Effector memory CD8-positive, alpha-beta T cell (primary cell): ENCODE measurements at regions not wholly inside any gene's neighbourhood (a gene's known extent, or its start where the extent isn't known, plus 50 kb on each side); places are given as distances from the start of the nearest gene placed in this dataset.

ENCODE experiments used
- ATAC-seq: fragments of 150-1000 bp; cut with Tn5 transposase; replicated peaks from 2 replicates; pipeline ENCODE4 v1.10.0; 2021; ENCODE audit warnings: mild to moderate bottlenecking, moderate library complexity
- DNase-seq, 3 experiments: peaks; one replicate each; pipeline ENCODE4 v3.0.0; 2021
- H3K27ac Mint-ChIP-seq, 2 donors: one replicate each; pipeline ENCODE4 v1.8.0; 2022; ENCODE audit warnings: mild to moderate bottlenecking in 2 of 2, mixed read lengths in 2 of 2, moderate library complexity in 2 of 2
- H3K27me3 Mint-ChIP-seq, 2 donors: one replicate each; pipeline ENCODE4 v1.8.0; 2022; ENCODE audit warnings: mixed read lengths in 2 of 2
- H3K36me3 Mint-ChIP-seq: one replicate; pipeline ENCODE4 v1.8.0; 2022; ENCODE audit warnings: mild to moderate bottlenecking, moderate library complexity, mixed read lengths; ENCODE audit not compliant: insufficient read depth
- H3K4me1 Mint-ChIP-seq, 2 donors: one replicate each; pipeline ENCODE4 v1.8.0; 2022; ENCODE audit warnings: low read depth in 2 of 2, mixed read lengths in 2 of 2
- H3K4me3 Mint-ChIP-seq, 2 donors: one replicate each; pipeline ENCODE4 v1.8.0; 2022; ENCODE audit warnings: mild to moderate bottlenecking in 2 of 2, mixed read lengths in 2 of 2, moderate library complexity in 2 of 2
- H3K9me3 Mint-ChIP-seq, 2 donors: one replicate each; pipeline ENCODE4 v1.8.0; 2022; ENCODE audit warnings: mixed read lengths in 2 of 2

- Mint-ChIP-seq H3K36me3 (no peaks in the 10 kb centered on the region), H3K27ac (no peak overlapping the region), H3K4me1 (no peaks in the 10 kb centered on the region), H3K9me3 (peaks cover under 1 to 10% of the 10 kb centered on the region in 2 donors), H3K27me3 (peaks cover 0 to 1% of the 10 kb centered on the region in 2 donors), H3K4me3 (no peak overlapping the region)
- ATAC-seq (no peak), DNase-seq (no peak)
These were observed 158.4 kb upstream of the NEBL start for GRCh38 chr10:21055339-21056135.

GRCh38 chr10:21053953-21054690 lies 157.0 kb upstream of the NEBL start:
- no peaks in the 10 kb centered on the region for H3K36me3 Mint-ChIP-seq
- H3K9me3 Mint-ChIP-seq = peaks cover 4 to 10% of the 10 kb centered on the region in 2 donors
- no peak overlapping the region for H3K27ac Mint-ChIP-seq
- DNase-seq = no peak
- ATAC-seq = no peak
- H3K4me3 Mint-ChIP-seq = no peak overlapping the region
- H3K4me1 Mint-ChIP-seq = no peaks in the 10 kb centered on the region
- H3K27me3 Mint-ChIP-seq = peaks cover 0 to 5% of the 10 kb centered on the region in 2 donors

- no peak for ATAC-seq
- H3K27me3 Mint-ChIP-seq = peaks cover 0 to 5% of the 10 kb centered on the region in 2 donors
- H3K27ac Mint-ChIP-seq = no peak overlapping the region
- H3K36me3 Mint-ChIP-seq = no peaks in the 10 kb centered on the region
- H3K9me3 Mint-ChIP-seq = peaks cover 4 to 10% of the 10 kb centered on the region in 2 donors
- no peak overlapping the region for H3K4me3 Mint-ChIP-seq
- H3K4me1 Mint-ChIP-seq = no peaks in the 10 kb centered on the region
- DNase-seq = no peak
These were observed 155.6 kb upstream of the NEBL start for GRCh38 chr10:21052709-21053104.

- no peaks in the 10 kb centered on the region for H3K36me3 Mint-ChIP-seq
- no peak for ATAC-seq
- peaks cover 4 to 10% of the 10 kb centered on the region in 2 donors for H3K9me3 Mint-ChIP-seq
- peaks cover 0 to 5% of the 10 kb centered on the region in 2 donors for H3K27me3 Mint-ChIP-seq
- no peak overlapping the region for H3K27ac Mint-ChIP-seq
- H3K4me3 Mint-ChIP-seq = no peak overlapping the region
- DNase-seq = no peak
- no peaks in the 10 kb centered on the region for H3K4me1 Mint-ChIP-seq
These were observed 155.1 kb upstream of the NEBL start for GRCh38 chr10:21052072-21052708.

GRCh38 chr10:21049482-21049881 lies 152.4 kb upstream of the NEBL start:
- DNase-seq (no peak), ATAC-seq (no peak)
- Mint-ChIP-seq H3K4me1 (no peaks in the 10 kb centered on the region), H3K36me3 (no peaks in the 10 kb centered on the region), H3K4me3 (no peak overlapping the region), H3K27ac (no peak overlapping the region), H3K27me3 (peaks cover 0 to 5% of the 10 kb centered on the region in 2 donors), H3K9me3 (peaks cover 4 to 10% of the 10 kb centered on the region in 2 donors)

GRCh38 chr10:21048068-21048467 lies 151.0 kb upstream of the NEBL start:
- ATAC-seq = no peak
- peaks cover 4 to 10% of the 10 kb centered on the region in 2 donors for H3K9me3 Mint-ChIP-seq
- no peak overlapping the region for H3K27ac Mint-ChIP-seq
- no peak for DNase-seq
- H3K4me3 Mint-ChIP-seq = no peak overlapping the region
- H3K27me3 Mint-ChIP-seq = peaks cover 0 to 5% of the 10 kb centered on the region in 2 donors
- H3K36me3 Mint-ChIP-seq = no peaks in the 10 kb centered on the region
- H3K4me1 Mint-ChIP-seq = no peaks in the 10 kb centered on the region

GRCh38 chr10:21047511-21047910 lies 150.4 kb upstream of the NEBL start:
- ATAC-seq (no peak), DNase-seq (no peak)
- peaks cover 0 to 5% of the 10 kb centered on the region in 2 donors for H3K27me3 Mint-ChIP-seq
- no peak overlapping the region for H3K27ac Mint-ChIP-seq
- H3K9me3 Mint-ChIP-seq = peaks cover 4 to 10% of the 10 kb centered on the region in 2 donors
- no peaks in the 10 kb centered on the region for H3K36me3 Mint-ChIP-seq
- H3K4me1 Mint-ChIP-seq = no peaks in the 10 kb centered on the region
- no peak overlapping the region for H3K4me3 Mint-ChIP-seq

GRCh38 chr10:21047096-21047495 lies 150.0 kb upstream of the NEBL start:
- no peak overlapping the region for H3K27ac Mint-ChIP-seq

GRCh38 chr10:21043044-21043443 lies 145.9 kb upstream of the NEBL start:
- Mint-ChIP-seq H3K27me3 (no peaks in the 10 kb centered on the region), H3K4me3 (no peak overlapping the region), H3K36me3 (no peaks in the 10 kb centered on the region), H3K27ac (no peak overlapping the region), H3K4me1 (no peaks in the 10 kb centered on the region), H3K9me3 (peaks cover 0 to 3% of the 10 kb centered on the region in 2 donors)
- ATAC-seq (no peak), DNase-seq (no peak)

More at GRCh38 chr10:21047096-21047495, 150.0 kb upstream of the NEBL start:
- DNase-seq (no peak), ATAC-seq (no peak)
- Mint-ChIP-seq H3K27me3 (peaks cover 0 to 5% of the 10 kb centered on the region in 2 donors), H3K9me3 (peaks cover 4 to 10% of the 10 kb centered on the region in 2 donors), H3K4me3 (no peak overlapping the region), H3K4me1 (no peaks in the 10 kb centered on the region), H3K36me3 (no peaks in the 10 kb centered on the region)

- no peak overlapping the region for H3K4me3 Mint-ChIP-seq
- H3K9me3 Mint-ChIP-seq = peaks cover 0 to 3% of the 10 kb centered on the region in 2 donors
- ATAC-seq (no peak), DNase-seq (no peak)
- no peaks in the 10 kb centered on the region for H3K27me3 Mint-ChIP-seq
- no peak overlapping the region for H3K27ac Mint-ChIP-seq
- no peaks in the 10 kb centered on the region for H3K4me1 Mint-ChIP-seq
- H3K36me3 Mint-ChIP-seq = no peaks in the 10 kb centered on the region
These were observed 145.4 kb upstream of the NEBL start for GRCh38 chr10:21042536-21042935.

- H3K36me3 Mint-ChIP-seq = no peaks in the 10 kb centered on the region
- H3K4me3 Mint-ChIP-seq = no peak overlapping the region
These were observed 144.8 kb upstream of the NEBL start for GRCh38 chr10:21041763-21042458.

GRCh38 chr10:21039721-21040120 lies 142.6 kb upstream of the NEBL start:
- no peak for DNase-seq
- Mint-ChIP-seq H3K36me3 (no peaks in the 10 kb centered on the region), H3K4me3 (no peak overlapping the region), H3K27me3 (no peaks in the 10 kb centered on the region), H3K9me3 (peaks cover 0 to 3% of the 10 kb centered on the region in 2 donors), H3K27ac (no peak overlapping the region), H3K4me1 (no peaks in the 10 kb centered on the region)
- no peak for ATAC-seq

More at GRCh38 chr10:21041763-21042458, 144.8 kb upstream of the NEBL start:
- peaks cover 0 to 3% of the 10 kb centered on the region in 2 donors for H3K9me3 Mint-ChIP-seq
- ATAC-seq (no peak), DNase-seq (no peak)
- no peaks in the 10 kb centered on the region for H3K4me1 Mint-ChIP-seq
- H3K27ac Mint-ChIP-seq = no peak overlapping the region
- no peaks in the 10 kb centered on the region for H3K27me3 Mint-ChIP-seq

GRCh38 chr10:21036757-21037156 lies 139.6 kb upstream of the NEBL start:
- ATAC-seq (no peak), DNase-seq (no peak)
- Mint-ChIP-seq H3K27me3 (no peaks in the 10 kb centered on the region), H3K9me3 (peaks cover 0 to 3% of the 10 kb centered on the region in 2 donors), H3K4me3 (no peak overlapping the region), H3K4me1 (no peaks in the 10 kb centered on the region), H3K36me3 (no peaks in the 10 kb centered on the region), H3K27ac (no peak overlapping the region)
